HCT116 (cell line): ENCODE measurements at regions not wholly inside any gene's neighbourhood (a gene's known extent, or its start where the extent isn't known, plus 50 kb on each side); places are given as distances from the start of the nearest gene placed in this dataset.

ENCODE experiments used
- ATAC-seq: fragments of 200-7000 bp; cut with Tn5 transposase; 2 replicates; pipeline ENCODE4 v1.9.1; 2020; ENCODE audit warnings: mild to moderate bottlenecking, moderate library complexity
- BruUV-seq: library from RNA; stranded (reverse); fragments of 400-500 nt; replicated peaks from 2 replicates; lab custom pipeline; 2021; lab: Mats Ljungman, UMichigan
- CTCF ChIA-PET: fragments of 300-600 bp; sonication (Branson Sonifier 250); formaldehyde crosslinking; loops from one replicate; lab custom pipeline; 2021; ENCODE audit warnings: antibody characterized with exemption; lab: Charles Lee
- POLR2A ChIA-PET: fragments of 300-600, 350-600 bp; sonication (Branson Sonifier 250); formaldehyde crosslinking; loops from one replicate; lab custom pipeline; 2021; ENCODE audit warnings: antibody characterized with exemption; lab: Charles Lee
- RAD21 ChIA-PET, 2 experiments: fragments of 300-600 bp; sonication (Branson Sonifier 250); formaldehyde crosslinking; loops; one replicate each; lab custom pipeline; 2023; ENCODE audit warnings: low total read pairs in 2 of 2; ENCODE audit not compliant: uncharacterized antibody in 2 of 2, unreplicated experiment in 2 of 2, low non-redundant PET in 1 of 2; lab: Charles Lee
- DNase-seq: peaks from one replicate; pipeline ENCODE4 v3.0.0-alpha.2; 2010; ENCODE audit warnings: low read depth, low spot score
- H2AFZ ChIP-seq: fragments of 200-600 bp; shearing (Covaris generic), sonication (generic); 2 replicates; pipeline ENCODE4 v1.6.1; 2017; ENCODE audit warnings: low read depth, mixed run types, mixed read lengths, antibody characterized with exemption, low read length; ENCODE audit not compliant: poor library complexity, severe bottlenecking
- H3K27ac ChIP-seq: 2 replicates; pipeline ENCODE4 v1.5.1; 2012; ENCODE audit warnings: low read depth, low read length
- H3K27me3 ChIP-seq: fragments of 200-600 bp; sonication (generic); 2 replicates; pipeline ENCODE4 v1.6.1; 2016; ENCODE audit warnings: mixed run types, low read length, mixed read lengths; ENCODE audit not compliant: insufficient read depth
- H3K36me3 ChIP-seq, 2 experiments: fragments of 200-500 bp in 1 of 2; fragments of 200-600 bp in 1 of 2; sonication (Bioruptor generic) in 1 of 2; sonication (generic) in 1 of 2; 2 replicates each; pipeline versions ENCODE4 v1.5.1 to v1.6.1; 2014 to 2016; ENCODE audit warnings: low read length in 2 of 2, inconsistent platforms in 1 of 2, mixed read lengths in 1 of 2, mixed run types in 1 of 2; ENCODE audit not compliant: insufficient read depth in 2 of 2, control insufficient read depth in 1 of 2
- H3K4me1 ChIP-seq, 2 experiments: fragments of 200-600 bp in 1 of 2; sonication (generic) in 1 of 2; 2 replicates each; pipeline versions ENCODE4 v1.5.1 to v1.6.1; 2012 to 2017; ENCODE audit warnings: low read length in 2 of 2, inconsistent platforms in 1 of 2, mild to moderate bottlenecking in 1 of 2, mixed read lengths in 1 of 2, mixed run types in 1 of 2, moderate library complexity in 1 of 2; ENCODE audit not compliant: insufficient read depth in 2 of 2, control insufficient read depth in 1 of 2
- H3K4me2 ChIP-seq: fragments of 200-600 bp; sonication (generic); 2 replicates; pipeline ENCODE4 v1.6.1; 2017; ENCODE audit warnings: mixed run types, low read length, mixed read lengths
- H3K4me3 ChIP-seq, 2 experiments: fragments of 200-600 bp in 1 of 2; sonication (generic) in 1 of 2; replicated peaks in 1 of 2; 2 replicates each; pipeline ENCODE4 v1.5.1; 2011 to 2016; ENCODE audit warnings: low read length in 2 of 2, control low read depth in 1 of 2, low read depth in 1 of 2, mild to moderate bottlenecking in 1 of 2, mixed read lengths in 1 of 2, mixed run types in 1 of 2
- H3K79me2 ChIP-seq: fragments of 200-600 bp; sonication (generic); 2 replicates; pipeline ENCODE4 v1.6.1; 2017; ENCODE audit warnings: mild to moderate bottlenecking, mixed run types, low read length, moderate library complexity, mixed read lengths; ENCODE audit not compliant: insufficient read depth
- H3K9ac ChIP-seq: fragments of 200-600 bp; sonication (generic); 2 replicates; pipeline ENCODE4 v1.6.1; 2016; ENCODE audit warnings: low read length, mixed read lengths
- H3K9me2 ChIP-seq: fragments of 200-600 bp; sonication (generic), shearing (Covaris generic); 2 replicates; pipeline ENCODE4 v1.6.1; 2017; ENCODE audit warnings: mixed run types, mild to moderate bottlenecking, moderate library complexity; ENCODE audit not compliant: insufficient read depth
- H3K9me3 ChIP-seq, 2 experiments: fragments of 200-500 bp in 1 of 2; fragments of 200-600 bp in 1 of 2; sonication (Bioruptor generic) in 1 of 2; sonication (generic) in 1 of 2; 2 replicates each; pipeline ENCODE4 v1.6.1; 2014 to 2017; ENCODE audit warnings: low read length in 2 of 2, mixed read lengths in 2 of 2, inconsistent platforms in 1 of 2, low read depth in 1 of 2, mild to moderate bottlenecking in 1 of 2, mixed run types in 1 of 2, moderate library complexity in 1 of 2; ENCODE audit not compliant: control insufficient read depth in 1 of 2, insufficient read depth in 1 of 2
- H4K20me1 ChIP-seq: fragments of 200-600 bp; sonication (generic), shearing (Covaris generic); 2 replicates; pipeline ENCODE4 v1.6.1; 2017; ENCODE audit warnings: mixed run types, mild to moderate bottlenecking, moderate library complexity; ENCODE audit not compliant: insufficient read depth
- CTCF ChIP-seq, 3 experiments: fragments of 200-600 bp in 1 of 3; sonication (generic) in 1 of 3; IDR thresholded peaks in 2 of 3; conservative IDR thresholded peaks in 1 of 3; 2 replicates each; pipeline ENCODE4 v1.5.1; 2012 to 2017; ENCODE audit warnings: low read depth in 2 of 3, low read length in 2 of 3, antibody characterized with exemption in 1 of 3, borderline replicate concordance in 1 of 3, control low read depth in 1 of 3, mild to moderate bottlenecking in 1 of 3, mixed read lengths in 1 of 3, mixed run types in 1 of 3, moderate library complexity in 1 of 3; ENCODE audit not compliant: insufficient read depth in 1 of 3
- ELF1 ChIP-seq: IDR thresholded peaks from 2 replicates; pipeline ENCODE4 v1.6.1; 2012; ENCODE audit warnings: low read depth, borderline replicate concordance
- EZH2 ChIP-seq: fragments of 200-600 bp; sonication (generic); IDR thresholded peaks from 2 replicates; pipeline ENCODE4 v1.6.1; 2017; ENCODE audit warnings: antibody characterized with exemption, mixed run types
- JUND ChIP-seq: IDR thresholded peaks from 2 replicates; pipeline ENCODE4 v1.6.1; 2012
- REST ChIP-seq: IDR thresholded peaks from 2 replicates; pipeline ENCODE4 v1.6.1; 2012; ENCODE audit warnings: low read depth
- SIN3A ChIP-seq: IDR thresholded peaks from 2 replicates; pipeline ENCODE4 v1.6.1; 2012; ENCODE audit warnings: low read depth
- SP1 ChIP-seq: IDR thresholded peaks from 2 replicates; pipeline ENCODE4 v1.6.1; 2012; ENCODE audit warnings: low read depth
- SRF ChIP-seq: IDR thresholded peaks from 2 replicates; pipeline ENCODE4 v1.6.1; 2012; ENCODE audit warnings: low read depth
- intact Hi-C: fragments of 100-400 bp; cut with micrococcal nuclease; formaldehyde crosslinking; loops from 2 replicates; pipeline ENCODE4 v1.10.0; 2022

- no peaks in the 10 kb centered on the region for H3K4me1 ChIP-seq
- TF ChIP-seq SP1: no peak
- TF ChIP-seq EZH2: no peak
- no peak for TF ChIP-seq SIN3A
- no peak for TF ChIP-seq SRF
- no peak for TF ChIP-seq REST
- no peak for TF ChIP-seq ELF1
- no peak for TF ChIP-seq JUND
- TF ChIP-seq CTCF (IDR thresholded peaks at IDR 0.05 in 2 of 3, conservative IDR thresholded peaks at IDR 0.05 in 1 of 3; ENCODE audit: borderline replicate concordance in 1 of 3, insufficient read depth in 1 of 3, low read depth in 2 of 3, low read length in 2 of 3): no peak
- TF ChIP-seq, all 23 proteins: peak for 0
- Histone ChIP-seq H3K9me3 (no peaks in the 10 kb centered on the region), H3K79me2 (no peaks in the 10 kb centered on the region), H3K27me3 (no peaks in the 10 kb centered on the region), H3K36me3 (no peaks in the 10 kb centered on the region), H4K20me1 (no peaks in the 10 kb centered on the region), H3K4me2 (no peak overlapping the region), H3K4me3 (no peak overlapping the region), H2AFZ (no peak overlapping the region), H3K9ac (no peak overlapping the region), H3K9me2 (no peaks in the 10 kb centered on the region), H3K27ac (no peak overlapping the region)
- no peak for ATAC-seq
- intact Hi-C loops: no loop called here
- BruUV-seq: no TSS peak
- POLR2A ChIA-PET: no interaction called here
- RAD21 ChIA-PET: no interaction called here
- CTCF ChIA-PET: no interaction called here
- DNase-seq: no peak
Observed at GRCh38 chr1:228989176-228989575, 253.9 kb downstream of the RHOU start.
